GM13976 (cell line): ENCODE measurements at regions not wholly inside any gene's neighbourhood (a gene's known extent, or its start where the extent isn't known, plus 50 kb on each side); places are given as distances from the start of the nearest gene placed in this dataset.

ENCODE experiments used
- DNase-seq: peaks from one replicate; pipeline ENCODE4 v3.0.0; 2012; ENCODE audit warnings: low spot score
- in situ Hi-C: fragments of 300-500 bp; cut with MboI; formaldehyde crosslinking; loops from one replicate; pipeline ENCODE4 v1.12.0; 2022; ENCODE audit warnings: low sequenced_read_pairs, mixed read lengths, inconsistent platforms; ENCODE audit not compliant: unreplicated experiment
- TF ChIP-seq, protein P1 (sequence below): IDR thresholded peaks from 2 replicates; pipeline ENCODE4 v1.5.1; 2012; ENCODE audit warnings: borderline replicate concordance, mild to moderate bottlenecking; ENCODE audit not compliant: insufficient read depth; ENCODE audit errors: extremely low read depth, missing control alignments, control extremely low read depth

DNA sequence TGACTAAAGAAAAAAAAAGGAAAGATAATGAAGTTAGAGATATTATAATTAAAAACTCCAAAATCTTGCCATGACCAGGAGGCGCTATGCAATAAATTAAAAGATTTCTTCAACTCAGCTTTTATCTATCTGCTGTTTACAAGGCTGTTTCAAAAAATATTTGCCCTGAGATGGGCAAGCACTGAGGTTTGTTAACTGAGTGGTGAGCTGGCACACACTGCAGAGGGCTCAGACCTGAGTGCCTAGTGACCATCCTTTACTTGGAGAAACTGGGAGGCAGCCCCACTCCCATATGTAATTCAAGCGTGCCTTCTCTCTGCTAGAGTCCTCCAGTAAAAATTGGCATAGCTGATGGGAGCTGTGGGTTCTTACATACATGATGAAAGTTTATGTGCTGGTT is 198.7 kb upstream of the TBC1D5 start:
- in situ Hi-C loops = no loop called here
- TF ChIP-seq, protein P1, sequence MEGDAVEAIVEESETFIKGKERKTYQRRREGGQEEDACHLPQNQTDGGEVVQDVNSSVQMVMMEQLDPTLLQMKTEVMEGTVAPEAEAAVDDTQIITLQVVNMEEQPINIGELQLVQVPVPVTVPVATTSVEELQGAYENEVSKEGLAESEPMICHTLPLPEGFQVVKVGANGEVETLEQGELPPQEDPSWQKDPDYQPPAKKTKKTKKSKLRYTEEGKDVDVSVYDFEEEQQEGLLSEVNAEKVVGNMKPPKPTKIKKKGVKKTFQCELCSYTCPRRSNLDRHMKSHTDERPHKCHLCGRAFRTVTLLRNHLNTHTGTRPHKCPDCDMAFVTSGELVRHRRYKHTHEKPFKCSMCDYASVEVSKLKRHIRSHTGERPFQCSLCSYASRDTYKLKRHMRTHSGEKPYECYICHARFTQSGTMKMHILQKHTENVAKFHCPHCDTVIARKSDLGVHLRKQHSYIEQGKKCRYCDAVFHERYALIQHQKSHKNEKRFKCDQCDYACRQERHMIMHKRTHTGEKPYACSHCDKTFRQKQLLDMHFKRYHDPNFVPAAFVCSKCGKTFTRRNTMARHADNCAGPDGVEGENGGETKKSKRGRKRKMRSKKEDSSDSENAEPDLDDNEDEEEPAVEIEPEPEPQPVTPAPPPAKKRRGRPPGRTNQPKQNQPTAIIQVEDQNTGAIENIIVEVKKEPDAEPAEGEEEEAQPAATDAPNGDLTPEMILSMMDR = no peak
- DNase-seq = no peak

DNA sequence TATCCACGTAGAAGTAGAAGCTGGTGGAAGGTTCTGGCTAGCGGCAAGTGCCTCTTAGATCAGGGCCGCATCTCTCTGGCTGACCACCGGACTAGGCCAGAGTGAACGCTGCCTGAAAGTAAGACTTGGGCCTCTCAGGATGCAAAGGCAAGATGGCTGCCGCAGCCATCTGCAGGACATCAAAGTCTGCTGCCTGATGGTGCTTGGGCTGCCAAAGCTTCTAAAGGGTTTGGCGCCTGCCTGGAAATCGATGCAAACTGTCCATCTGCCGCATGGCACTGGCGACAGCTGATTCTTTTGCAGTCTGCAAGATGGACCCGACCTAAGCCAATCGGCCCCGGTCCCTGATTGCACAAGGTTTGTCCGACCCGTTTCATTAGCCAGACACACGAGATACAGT is 196.7 kb upstream of the TBC1D5 start:
- TF ChIP-seq, protein P1 = no peak
- no peak for DNase-seq
- in situ Hi-C loops = no loop called here

DNA sequence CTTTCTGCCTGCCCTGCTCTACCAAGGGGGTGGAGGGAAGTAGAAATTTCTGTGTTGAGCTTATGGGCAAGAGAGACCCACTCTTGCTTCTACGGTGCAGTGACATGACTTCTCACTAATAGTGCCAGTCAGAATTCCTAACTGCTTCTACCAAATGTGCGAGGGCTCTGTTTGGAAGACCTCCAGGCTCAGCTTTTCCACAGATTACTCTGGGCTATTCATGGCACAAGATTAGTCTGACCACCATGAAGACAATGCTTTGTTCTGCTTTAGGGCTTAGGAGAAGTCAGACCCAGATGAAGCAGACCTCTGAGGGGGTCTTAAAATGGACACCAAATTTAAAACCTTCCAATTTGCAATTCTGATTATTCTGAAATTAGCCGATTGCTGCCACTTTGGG is 195.9 kb upstream of the TBC1D5 start:
- TF ChIP-seq, protein P1 = no peak
- in situ Hi-C loops = no loop called here

DNA sequence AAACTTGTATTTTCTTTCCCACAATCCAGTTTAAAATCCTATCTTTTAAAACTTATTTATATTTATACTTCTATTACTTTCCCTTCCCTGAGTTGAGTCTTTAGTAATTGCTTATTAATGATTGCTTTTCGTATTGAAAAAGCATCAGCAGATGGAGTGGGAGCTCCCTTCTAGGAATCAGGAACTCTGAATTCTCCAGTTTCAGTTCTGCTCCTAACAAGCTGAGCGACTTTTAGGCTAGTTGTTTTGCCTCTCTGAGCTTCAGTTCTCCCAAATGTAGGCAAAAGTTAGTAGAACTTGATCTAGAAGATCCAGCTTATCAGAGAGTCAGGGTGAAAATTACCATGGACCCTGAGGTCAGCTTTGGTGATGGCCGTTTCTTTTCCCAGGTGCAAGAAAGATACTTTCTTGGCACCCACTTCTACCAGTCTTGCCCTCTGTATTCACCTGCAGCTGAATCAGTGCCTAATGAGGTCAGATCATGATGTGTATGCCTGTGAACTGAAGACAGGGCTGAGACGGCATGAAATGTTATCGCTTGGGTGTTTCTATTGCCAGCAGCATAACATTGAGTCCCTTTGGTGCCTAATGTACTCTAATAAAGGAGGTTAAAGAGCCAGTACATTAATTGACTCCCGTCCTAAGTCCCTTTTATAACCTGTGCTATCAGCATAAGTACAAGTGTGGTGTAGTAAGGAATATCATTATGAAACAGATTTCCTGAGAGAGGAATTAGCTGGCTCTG is 194.5 kb upstream of the TBC1D5 start:
- DNase-seq = no peak
- in situ Hi-C loops = no loop called here
- TF ChIP-seq, protein P1 = no peak

More for the DNA sequence above, 195.9 kb upstream of the TBC1D5 start:
- DNase-seq = no peak

DNA sequence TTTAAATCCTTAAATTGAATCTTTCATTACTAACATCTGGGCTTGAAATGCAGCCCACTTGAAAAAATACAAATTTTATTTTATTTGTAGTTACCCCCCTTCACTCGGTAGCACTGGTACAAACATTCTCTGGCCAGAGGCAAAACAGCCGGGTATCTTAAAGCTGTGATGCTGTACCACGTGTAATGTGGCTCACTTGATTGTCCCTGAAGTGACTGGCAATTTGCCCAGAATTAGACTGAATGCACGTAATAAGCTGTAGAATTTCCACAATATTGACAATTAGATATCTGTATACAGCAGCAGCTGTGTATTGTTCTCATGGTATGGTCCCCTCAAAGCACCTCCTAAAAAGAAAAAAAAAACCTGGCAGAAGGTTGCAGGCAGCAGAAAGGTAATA is 192.8 kb upstream of the TBC1D5 start:
- in situ Hi-C loops = no loop called here
- TF ChIP-seq, protein P1 = no peak
- no peak for DNase-seq

DNA sequence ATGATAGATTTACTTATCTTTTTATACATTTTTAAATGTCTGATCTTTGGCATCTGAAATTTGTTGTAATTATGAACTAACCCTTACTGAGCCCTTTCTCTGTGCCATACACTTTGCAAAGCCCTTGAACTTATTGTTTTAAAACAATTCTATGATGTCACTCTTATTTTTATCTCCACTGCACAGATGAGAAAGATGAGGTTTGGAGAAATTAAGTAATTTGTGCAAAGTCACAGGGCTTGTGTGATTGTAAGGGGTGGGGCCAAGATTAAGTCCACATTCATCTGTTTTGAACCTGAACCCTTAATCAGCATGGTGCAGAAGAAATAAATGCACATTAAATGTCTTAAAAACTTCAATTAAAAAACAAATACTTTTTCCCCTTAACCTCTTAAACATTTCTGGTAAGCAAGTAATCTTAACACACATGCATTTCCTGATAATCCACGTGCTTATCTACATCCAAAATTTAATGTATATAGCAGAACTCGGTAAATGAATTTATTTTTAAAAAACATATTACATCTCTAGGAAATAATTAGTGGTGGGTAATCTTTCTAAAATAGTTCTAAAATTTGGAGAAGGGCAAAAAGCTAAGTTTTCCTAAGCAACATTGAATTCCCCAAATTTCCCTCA is 189.8 kb upstream of the TBC1D5 start:
- no peak for DNase-seq
- TF ChIP-seq, protein P1 = no peak
- in situ Hi-C loops = no loop called here

DNA sequence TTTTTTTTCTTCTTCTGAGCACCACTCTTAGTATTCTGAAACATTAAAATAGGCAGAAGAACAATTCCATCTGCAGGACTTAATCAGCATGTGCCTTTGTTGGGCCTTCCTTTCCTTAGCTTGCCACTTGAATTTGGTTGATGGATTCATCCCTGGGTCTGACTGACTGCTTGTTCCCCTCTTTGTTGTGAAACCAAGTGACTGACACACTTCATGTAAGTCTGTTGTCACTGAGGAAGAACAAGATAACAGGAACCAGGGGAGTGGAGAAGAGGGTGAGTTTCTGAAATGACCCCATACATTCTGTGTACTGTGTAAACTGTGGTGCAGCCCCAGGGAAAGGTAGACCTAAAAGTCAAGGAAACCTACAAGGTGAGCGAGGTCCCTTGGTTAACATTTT is 188.7 kb upstream of the TBC1D5 start:
- DNase-seq = no peak
- TF ChIP-seq, protein P1 = no peak
- in situ Hi-C loops = no loop called here
